GM19023 (cell line): ENCODE measurements at regions not wholly inside any gene's neighbourhood (a gene's known extent, or its start where the extent isn't known, plus 50 kb on each side); places are given as distances from the start of the nearest gene placed in this dataset.

Experiments
- ATAC-seq: cut with Tn5 transposase; IDR thresholded peaks from one replicate; pipeline ENCODE4 v1.9.1; 2021; ENCODE audit warnings: mild to moderate bottlenecking, moderate library complexity; ENCODE audit not compliant: unreplicated experiment

DNA sequence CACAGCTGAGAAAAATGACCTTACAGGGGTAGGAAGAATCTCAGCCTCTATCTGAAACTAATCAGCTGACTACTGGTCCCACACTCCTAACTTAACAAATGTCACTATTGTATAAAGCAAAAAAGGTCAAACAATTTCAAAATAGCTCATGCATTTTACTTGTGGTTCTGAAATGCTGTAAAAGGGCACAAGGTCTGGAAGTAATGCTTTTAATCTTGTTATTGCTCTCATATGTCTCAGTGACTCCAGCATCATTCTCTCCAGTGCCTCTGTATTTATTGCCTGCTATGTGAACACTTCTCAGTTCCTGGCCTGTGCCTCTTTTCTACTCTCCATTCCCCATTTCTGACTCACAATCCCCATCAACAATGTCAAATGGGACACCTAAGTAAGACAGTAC is 937.7 kb downstream of the CDH11 start:
- ATAC-seq = no peak

DNA sequence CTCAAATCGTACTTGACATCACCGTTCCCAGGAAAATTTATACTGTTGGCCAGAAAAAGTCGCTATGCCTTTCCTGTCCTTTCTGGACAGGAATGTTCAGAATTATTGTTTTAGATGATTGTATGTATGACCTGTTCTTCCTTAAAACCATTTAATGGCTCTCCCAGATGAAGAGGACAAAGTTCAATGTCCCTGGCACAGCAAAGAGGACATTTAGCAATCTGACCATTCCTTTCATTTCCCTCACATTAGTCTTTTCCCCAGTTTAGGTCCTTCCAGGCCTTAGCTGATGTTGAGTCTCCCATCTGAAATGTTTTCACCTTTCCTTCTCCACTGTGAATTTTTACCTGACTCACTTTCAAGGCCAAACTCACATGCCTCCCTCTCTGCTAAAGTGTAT is 938.9 kb downstream of the CDH11 start:
- ATAC-seq = no peak

DNA sequence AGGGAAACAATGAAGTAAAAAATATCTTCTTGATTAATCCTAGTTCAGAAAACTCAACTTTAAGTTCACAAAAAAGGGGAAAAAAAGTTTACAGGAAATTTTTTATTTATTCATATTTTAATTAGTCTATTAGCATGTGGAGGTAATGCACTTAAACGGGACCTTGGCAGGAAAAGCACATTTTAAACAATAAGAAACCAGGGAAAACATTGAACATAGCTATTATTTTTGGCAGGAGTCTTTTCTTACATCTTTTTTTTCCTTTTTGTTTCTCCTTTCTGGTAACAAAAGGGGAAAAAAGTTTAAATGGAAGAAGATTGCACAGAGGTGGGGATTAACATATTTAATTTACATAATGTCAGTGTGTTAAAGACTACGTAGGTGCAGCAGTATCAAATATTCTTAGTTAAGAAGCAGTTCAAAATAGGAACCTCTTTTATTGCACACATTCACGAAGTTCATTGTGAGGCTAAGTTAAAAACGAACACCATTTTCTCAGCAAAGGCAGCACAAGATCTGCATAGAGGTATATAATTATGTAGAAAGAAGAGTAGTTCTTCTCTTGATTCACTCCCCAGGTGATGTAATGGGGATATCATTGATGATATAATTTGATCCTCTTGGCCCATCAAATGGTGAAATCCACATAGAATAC is 940.5 kb downstream of the CDH11 start:
- ATAC-seq = no peak

DNA sequence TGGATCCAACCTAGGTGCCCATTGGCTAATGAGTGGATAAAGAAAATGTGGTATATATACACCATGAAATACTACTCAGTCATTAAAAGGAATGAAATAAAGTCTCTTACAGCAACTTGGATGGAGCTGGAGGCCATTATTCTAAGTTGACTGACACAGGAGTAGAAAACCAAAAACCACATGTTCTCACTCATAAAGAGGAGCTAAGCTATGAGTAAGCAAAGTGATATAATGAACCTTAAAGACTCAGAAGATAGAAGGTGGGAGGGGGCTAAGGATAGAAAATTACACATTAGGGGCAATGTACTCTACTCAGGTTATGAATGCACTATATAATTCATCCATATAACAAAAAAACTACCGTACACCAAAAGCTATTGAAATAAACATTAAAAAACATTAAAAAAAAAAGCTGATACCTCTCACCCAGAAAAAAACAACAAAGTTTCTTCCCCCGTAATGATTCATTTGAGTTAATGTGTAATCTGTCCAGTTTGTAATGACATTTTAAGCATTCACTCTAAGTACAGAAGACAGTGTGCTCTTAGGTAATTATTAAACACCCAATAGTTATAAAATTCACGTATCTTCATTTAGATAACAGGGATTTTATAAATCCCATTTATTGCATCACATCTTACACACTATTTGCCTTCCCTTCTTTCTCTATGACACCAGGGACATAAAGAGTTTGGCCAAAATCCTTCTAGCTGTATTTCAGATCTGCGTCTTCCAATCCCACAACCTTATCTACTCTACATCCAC is 941.5 kb downstream of the CDH11 start:
- ATAC-seq = no peak

DNA sequence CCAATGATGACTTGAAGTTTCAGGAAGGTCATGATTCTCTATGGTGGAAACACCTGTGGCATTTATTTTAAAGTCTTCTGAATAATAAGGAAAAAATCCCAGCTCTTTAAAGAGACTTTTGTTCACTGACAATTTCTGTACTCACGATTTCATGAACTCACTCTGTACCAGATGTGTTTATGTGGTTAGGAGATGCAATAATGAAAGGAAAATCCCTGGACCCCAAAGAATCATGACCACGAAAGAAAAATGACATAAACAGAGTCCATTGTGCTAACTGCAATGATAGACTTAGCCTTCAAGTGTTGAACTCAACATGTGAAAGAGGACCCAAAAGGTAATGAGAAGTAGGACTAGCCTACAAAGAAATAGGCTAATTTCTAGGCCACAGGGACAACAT is 947.5 kb downstream of the CDH11 start:
- ATAC-seq = no peak

DNA sequence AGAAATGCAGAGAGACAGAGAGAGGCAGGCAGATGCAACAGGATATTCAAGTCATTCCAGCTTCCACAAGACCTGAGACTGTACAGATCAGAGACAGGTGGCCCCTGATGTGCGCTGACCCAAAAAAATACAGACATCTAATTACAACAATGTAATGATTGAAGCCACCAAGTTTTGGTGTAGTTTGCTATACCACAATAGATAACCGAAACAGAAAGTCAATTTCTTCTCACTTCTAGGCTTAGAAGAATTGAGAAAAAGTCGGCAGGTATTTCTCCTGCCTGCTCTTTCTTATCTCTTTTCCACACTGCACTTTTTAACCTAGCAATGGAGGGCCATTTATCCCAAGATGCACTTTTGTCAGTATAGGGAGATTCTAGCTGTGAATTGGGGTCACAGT is 949.2 kb downstream of the CDH11 start:
- ATAC-seq = no peak

DNA sequence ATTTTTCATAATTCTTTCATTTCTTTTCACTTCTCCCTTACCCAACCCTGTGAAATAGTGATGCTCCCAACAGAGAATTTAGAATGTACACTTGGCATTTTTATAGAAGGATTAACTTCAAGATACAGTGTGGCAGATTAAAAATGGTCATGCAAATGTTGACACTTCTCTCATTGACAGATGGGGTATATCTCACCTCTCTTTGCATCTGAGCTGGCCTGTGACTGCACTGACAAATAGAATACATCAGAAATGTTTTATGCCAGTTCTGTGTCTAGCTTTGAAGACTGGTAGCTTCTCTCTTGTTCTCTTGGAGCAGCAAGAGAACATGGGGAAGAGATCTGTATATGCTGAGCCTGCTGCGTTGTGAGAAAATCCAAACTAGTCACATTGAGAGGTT is 949.6 kb downstream of the CDH11 start:
- ATAC-seq = no peak

DNA sequence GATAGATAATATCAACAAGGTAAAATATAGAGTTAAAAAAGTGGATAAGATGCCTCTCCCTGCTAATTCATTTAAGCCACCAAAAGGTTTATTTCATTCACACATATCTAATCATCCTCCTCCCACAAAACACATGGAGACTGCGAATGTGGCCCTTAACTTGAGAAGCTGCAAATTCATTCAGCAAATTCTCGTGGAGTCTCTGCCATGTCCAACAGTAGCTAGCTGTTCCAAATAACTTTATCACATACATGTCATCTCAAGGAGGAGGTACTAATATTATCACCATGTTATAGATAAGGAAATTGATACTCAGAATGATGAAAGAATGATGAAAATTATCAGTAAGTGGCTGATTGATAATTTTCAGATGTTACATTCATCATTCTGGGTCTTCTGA is 950.2 kb downstream of the CDH11 start:
- ATAC-seq = no peak

DNA sequence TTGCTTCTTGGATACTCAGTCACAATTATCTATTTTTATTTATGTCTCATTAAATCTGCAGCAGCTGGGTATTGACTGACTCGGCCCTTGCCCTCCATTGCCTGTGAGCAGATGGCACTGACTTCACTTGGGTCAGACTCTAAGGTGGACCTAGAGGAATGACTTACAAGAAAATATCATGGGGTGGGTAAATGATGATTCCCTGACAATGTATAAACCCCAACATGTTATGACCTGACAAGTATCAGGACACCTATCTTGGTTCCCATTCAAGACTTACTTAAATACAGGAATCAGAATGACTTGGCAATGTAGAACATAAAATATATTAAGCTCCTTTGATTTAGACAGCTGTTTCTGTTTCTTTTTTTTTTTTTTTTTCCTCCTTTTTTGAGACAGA is 953.5 kb downstream of the CDH11 start:
- ATAC-seq = no peak

DNA sequence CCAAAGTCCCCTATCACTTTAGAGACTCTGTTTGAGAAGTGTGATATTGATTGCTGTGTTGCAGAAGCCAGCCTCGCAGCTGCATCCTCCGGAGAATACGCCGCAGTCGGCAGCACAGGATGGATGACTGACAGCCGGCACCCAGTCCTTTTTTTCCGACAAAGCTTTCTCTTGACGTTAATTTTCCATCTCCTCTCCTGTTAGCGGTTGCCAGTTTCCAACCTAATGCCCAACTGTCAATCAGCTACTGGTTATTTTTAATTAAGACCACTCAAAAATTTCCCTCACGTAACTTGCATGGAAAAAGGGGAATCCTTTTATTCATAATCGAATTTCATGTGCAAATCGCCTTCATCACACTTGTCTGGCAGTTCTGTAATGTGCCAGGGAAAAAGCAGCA is 953.9 kb downstream of the CDH11 start:
- ATAC-seq = no peak

DNA sequence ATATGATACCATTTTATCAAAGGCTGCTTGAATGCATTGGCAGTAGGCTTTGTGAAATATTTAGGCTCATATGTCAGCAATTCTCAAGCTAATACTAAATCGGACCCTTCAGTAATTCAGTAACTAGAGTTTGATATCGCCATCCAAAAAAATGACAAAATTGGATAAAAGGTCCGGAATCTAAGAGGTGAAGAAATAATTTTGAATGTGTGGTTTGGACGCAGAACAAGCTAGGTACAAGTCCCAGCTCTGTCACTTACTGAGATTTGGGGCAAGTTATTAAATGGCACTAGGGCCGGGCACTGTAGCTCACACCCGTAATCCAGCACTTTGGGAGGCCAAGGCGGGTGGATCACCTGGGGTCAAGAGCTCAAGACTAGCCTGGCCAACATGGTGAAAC is 956.5 kb downstream of the CDH11 start:
- ATAC-seq = no peak

DNA sequence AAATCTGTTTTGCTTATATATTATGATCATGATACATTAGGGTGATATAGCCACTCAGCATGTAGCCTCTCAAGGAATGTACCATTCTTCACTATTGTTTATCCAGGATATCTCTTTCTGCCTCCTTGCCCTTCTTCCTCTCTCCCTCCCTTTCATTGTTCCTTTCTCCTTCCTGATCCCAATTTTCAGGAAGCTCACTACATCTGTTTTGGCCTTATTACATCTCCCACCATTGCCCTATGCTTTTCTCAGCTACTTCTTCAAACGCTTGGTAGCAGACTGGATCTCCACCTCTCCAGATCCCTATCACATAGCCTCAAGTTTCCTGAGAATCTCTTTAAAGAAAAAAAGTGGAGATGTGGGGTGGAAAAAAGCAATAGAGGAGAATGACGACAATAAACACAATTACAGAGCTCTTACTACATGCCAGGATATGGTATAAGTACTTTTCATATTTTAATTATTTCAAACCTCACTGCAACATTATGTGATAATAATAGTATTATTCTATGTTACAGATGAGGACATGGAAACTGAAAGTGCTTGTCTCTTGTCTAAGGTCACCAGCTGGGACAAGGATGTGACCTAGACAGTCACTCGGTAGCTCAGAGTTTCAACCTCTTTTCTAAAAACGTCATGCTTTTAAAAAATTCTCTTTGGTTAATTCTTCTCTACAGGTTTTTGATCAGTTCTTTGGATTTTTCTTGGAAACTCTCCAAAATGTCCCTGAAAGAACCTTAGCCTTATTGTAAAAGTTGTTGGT is 959.1 kb downstream of the CDH11 start:
- no peak for ATAC-seq

DNA sequence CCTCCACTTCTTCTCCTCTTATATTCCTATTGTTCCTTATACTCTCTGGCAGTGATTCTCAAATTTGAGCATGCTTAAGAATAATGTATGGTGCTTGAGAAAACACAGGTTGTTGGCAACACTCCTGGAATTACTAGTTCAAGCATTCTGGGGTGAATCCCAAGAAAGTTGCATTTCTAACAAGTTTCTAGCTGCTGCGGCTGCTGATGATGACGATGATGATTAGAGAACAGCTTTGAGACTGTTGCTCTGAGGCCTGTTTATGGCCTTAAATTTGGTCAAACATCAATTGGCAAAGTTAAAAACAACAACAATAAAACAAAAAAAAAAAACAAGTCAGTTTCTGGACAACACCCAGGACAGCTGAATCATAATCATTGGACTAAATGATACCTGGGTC is 961.9 kb downstream of the CDH11 start:
- no peak for ATAC-seq

DNA sequence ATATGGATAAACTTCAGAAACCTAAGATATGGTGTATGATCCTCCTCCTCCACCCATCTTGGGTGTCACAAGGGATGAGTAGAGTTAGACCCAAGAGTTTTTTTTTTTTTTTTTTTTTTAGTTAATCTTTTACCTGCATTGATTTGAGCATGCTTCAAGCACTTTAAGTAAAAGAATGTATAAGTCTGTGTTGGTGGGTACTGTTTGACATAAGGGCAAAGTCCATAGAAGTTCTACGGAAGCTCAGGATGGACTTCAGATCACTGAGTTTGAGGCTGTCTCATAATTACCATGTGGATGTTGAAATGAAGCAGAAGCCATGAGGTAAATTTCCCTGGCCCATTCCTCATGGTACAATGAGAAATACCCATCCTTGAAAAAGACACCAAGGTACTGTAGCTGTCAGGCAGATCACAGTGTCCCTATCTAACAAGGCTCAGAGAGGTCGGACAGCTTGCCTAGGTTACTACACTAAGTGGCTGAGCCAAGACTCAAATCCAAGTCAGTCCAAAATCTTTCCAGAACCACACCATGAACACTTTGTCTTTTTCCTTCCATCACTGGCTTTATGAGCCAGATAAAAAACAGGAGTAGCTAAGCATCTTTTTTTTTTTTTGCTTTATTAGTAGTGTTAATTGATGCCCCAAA is 962.8 kb downstream of the CDH11 start:
- ATAC-seq = no peak

DNA sequence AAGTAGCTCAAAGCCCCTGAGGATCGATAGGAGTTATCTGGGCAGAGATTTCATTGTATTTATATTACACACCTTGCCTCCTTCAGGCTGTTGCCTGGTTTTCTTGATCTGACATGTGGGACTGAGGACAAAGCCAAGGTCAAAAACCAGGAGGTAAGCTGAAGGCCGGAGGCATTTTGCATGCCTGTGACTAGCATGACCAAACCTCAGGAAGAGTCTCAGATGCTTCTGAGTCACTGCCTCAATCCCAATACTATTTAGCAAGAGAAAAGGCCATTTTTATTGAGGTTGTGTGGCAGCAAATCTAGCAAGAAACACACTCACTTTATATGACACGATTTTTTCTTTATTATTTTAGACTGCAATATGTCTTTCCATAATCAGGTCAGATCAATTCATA is 968.1 kb downstream of the CDH11 start:
- no peak for ATAC-seq

DNA sequence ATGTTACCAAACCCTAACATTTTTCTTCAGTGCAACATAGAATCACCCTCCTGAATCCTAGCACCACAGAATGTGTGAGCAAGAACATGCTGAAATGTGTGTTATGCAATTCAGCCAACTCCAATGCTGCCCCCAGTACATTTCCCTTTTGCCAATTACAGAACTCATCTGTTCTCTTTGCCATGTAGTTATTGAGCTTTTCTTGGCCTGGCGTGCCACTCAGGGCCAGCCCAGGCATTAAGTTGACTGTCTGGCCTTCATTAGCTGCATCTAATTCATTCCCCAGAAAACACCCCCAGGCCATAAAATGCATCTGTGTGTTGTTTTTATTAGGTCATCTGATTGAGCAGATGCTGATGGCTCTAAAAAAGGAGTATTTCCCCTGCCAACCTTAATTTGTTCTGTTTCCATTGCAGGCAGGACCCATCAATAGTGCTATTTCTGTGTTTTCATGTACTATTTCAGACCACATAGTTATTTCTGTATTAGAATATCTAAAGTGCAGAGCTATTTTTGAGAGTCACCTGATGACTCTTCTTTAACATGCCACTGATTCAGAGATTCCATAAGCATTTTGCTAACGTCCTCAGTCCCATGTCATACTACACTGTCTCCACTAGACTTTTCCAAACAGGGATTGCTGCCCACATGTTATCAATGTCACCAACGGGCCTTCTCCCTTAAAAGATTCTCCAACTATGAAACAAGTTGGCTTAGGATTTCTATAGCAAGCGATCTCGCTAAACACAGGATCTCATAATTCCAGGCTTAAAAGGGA is 969.7 kb downstream of the CDH11 start:
- ATAC-seq = no peak

DNA sequence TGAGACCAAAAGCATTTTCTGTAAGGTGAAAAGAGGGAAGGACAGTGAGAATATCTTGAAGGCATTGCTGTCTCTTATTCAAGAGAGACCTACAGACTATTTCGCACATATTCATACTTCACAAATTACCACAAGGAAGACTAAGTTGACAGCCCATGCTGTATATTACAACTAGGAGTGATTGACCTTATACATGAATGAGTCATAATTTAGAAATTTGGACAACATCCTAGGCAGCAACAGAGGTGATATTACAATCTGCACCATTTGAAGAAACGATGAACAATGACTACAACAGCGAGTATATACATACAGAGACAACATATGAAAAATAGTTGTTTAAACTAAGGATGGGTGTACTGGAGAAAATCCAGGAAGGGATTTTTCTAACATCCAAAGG is 971.7 kb downstream of the CDH11 start:
- no peak for ATAC-seq

DNA sequence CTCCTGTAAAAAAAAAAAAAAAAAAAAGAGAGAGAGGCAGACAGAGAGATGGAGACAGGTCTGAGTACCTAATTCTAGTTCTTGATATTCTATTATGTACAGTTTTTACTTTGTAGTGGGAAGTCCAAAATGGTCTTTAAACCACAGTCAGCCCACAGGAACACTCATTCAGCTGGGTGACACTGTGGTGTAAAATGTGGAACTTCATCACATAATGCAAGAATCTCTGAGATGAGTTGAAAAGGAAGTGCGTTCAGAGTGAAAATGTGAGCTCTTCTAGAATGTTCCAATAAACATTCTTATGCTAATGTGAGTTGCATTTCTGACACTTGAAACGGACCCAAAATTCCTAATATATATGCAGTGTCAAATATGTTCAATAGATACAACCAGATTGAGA is 972.1 kb downstream of the CDH11 start:
- ATAC-seq = no peak

DNA sequence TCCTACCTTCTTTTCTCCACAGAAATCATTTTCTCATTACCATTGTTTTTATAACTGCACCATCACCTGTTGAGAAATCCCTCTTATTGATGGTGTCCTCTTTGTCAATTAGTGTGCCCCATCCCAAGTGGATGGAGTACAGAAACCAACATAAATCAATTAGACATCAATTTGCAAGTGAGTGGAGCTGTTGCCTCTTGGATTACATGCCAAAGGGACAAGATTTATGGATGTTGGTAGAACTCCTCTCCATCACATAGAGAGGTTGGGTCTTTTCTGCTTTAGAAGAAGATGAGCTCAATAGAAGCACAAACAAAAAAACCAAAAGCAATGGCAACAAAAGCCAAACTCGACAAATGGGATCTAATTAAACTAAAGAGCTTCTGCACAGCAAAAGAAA is 973.5 kb downstream of the CDH11 start:
- ATAC-seq = no peak

DNA sequence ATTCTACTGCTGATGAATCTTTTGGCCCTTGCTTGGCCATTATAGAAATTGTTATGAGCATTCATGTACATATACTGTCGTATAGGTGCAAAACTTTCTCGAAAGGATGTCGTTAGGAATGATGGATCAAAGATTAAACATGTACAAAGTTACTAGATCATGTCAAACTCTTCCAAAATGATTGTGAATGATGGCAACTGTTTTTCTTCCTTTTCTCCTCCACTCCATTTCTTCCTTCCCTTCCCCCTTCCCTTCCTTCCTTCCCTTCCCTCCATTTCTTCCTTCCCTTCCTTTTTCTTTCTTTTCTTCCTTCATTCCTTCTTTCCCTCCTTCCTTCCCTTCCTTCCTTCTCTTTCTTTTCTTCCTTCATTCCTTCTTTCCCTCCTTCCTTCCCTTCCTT is 973.9 kb downstream of the CDH11 start:
- ATAC-seq = no peak

DNA sequence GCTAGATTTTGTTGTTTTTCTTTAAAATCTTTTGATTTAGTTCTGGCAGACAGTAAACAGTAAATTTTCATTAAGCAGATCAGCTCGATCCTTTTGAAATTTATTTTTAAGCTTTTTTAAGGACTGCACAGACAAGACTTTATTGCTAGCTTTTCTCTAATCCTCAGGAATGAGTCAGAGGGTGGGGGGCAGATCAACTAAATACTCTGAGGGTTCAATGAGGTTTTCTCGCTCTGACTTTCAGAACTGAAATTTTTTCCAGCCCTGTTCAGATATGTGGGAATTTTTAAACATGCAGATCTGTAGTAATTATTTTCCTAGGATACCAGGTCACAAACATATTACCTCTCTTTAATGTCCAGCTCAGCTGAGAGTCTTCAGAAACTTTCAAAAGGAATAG is 977.2 kb downstream of the CDH11 start:
- no peak for ATAC-seq
